Activated B cell treated with CpG ODN at 0.5 μM for 24 hours (primary cell): ENCODE measurements at regions not wholly inside any gene's neighbourhood (a gene's known extent, or its start where the extent isn't known, plus 50 kb on each side); places are given as distances from the start of the nearest gene placed in this dataset.

Experiments
- ATAC-seq: fragments of 200-7000 bp; cut with Tn5 transposase; one replicate; pipeline ENCODE4 v1.10.0; 2021; ENCODE audit warnings: low read depth, mild to moderate bottlenecking, moderate library complexity
- CTCF ChIA-PET: fragments of 350-600 bp; sonication (Branson Sonifier 250); formaldehyde crosslinking; loops from one replicate; lab custom pipeline; 2021; ENCODE audit warnings: antibody characterized with exemption; lab: Charles Lee
- POLR2A ChIA-PET: fragments of 350-600 bp; sonication (Branson Sonifier 250); formaldehyde crosslinking; loops from one replicate; lab custom pipeline; 2021; ENCODE audit warnings: antibody characterized with exemption; lab: Charles Lee
- DNase-seq: peaks from one replicate; pipeline ENCODE4 v3.0.0; 2022
- H3K27ac Mint-ChIP-seq: one replicate; pipeline ENCODE4 v1.8.0; 2020; ENCODE audit warnings: mixed read lengths
- H3K27me3 Mint-ChIP-seq: one replicate; pipeline ENCODE4 v1.8.0; 2021; ENCODE audit warnings: mixed read lengths
- H3K36me3 Mint-ChIP-seq: one replicate; pipeline ENCODE4 v1.8.0; 2021; ENCODE audit warnings: low read depth, mixed read lengths
- H3K4me1 Mint-ChIP-seq: one replicate; pipeline ENCODE4 v1.8.0; 2021; ENCODE audit warnings: mixed read lengths
- H3K4me3 Mint-ChIP-seq: one replicate; pipeline ENCODE4 v1.8.0; 2020; ENCODE audit warnings: mild to moderate bottlenecking, mixed read lengths
- H3K9me3 Mint-ChIP-seq: one replicate; pipeline ENCODE4 v1.8.0; 2020; ENCODE audit warnings: mixed read lengths
- intact Hi-C: fragments of 100-400 bp; cut with micrococcal nuclease; formaldehyde crosslinking; loops from one replicate; pipeline ENCODE4 v1.15.1; 2024
- TF ChIP-seq, protein P1 (sequence below): fragments of 200-600 bp; IDR thresholded peaks from one replicate; pipeline ENCODE4 v1.8.0; 2022; ENCODE audit warnings: antibody characterized with exemption, mild to moderate bottlenecking

DNA sequence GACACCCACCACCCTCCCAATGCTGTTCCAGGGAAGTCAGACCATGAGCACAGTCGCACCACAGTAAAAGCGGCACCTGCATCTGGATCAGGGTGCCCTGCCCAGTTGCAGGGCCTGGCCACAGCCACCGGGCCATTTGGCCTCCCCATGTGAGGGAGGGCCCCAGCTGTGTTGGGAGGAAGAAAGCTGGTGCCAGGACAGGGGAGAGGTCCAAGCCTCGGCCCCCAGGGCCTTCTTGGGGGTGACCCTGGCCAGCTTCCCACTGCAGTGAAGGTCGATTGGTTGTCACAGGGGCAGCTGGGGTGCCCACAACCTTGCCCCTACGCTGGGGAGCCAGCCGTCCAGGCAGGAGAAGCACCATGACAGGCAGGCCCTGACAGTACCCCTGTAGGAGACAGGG, 183.2 kb upstream of the RAB6C start:
- intact Hi-C loops: no loop called here
- CTCF ChIA-PET: no interaction called here

DNA sequence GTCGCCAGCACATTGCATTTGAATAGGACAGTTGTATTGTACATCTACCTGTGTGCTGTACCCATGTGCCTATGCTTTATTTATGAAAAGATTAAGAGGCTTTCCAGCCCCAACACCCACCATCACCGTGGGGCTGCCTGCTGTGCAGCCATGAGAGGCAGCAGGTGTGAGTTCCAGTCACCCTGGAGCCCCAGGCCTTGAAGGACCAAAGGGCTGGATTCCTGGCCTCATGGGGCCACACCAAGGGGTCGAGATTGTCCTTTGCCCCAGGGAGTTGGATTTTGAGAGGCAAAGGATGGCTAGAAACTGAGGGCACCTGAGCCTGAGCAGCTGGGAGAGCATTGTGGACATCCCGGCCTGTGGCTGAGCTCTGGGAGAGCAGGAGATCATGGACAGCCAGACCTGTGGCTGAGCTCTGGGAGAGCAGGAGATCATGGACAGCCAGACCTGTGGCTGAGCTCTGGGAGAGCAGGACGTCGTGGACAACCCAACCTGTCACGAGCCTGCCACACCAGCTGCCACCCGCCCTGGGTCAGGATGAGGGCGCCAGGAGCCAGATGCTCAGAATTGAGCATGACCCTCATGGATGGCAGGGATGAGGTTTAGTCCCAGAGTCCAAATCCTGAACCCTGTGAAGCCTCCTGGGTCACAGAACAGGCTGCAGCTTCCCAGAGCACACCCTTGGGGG, 182.5 kb upstream of the RAB6C start:
- H3K4me3 Mint-ChIP-seq: no peak overlapping the region
- H3K36me3 Mint-ChIP-seq: no peaks in the 10 kb centered on the region
- H3K4me1 Mint-ChIP-seq: no peaks in the 10 kb centered on the region
- H3K9me3 Mint-ChIP-seq: no peaks in the 10 kb centered on the region
- TF ChIP-seq, protein P1, sequence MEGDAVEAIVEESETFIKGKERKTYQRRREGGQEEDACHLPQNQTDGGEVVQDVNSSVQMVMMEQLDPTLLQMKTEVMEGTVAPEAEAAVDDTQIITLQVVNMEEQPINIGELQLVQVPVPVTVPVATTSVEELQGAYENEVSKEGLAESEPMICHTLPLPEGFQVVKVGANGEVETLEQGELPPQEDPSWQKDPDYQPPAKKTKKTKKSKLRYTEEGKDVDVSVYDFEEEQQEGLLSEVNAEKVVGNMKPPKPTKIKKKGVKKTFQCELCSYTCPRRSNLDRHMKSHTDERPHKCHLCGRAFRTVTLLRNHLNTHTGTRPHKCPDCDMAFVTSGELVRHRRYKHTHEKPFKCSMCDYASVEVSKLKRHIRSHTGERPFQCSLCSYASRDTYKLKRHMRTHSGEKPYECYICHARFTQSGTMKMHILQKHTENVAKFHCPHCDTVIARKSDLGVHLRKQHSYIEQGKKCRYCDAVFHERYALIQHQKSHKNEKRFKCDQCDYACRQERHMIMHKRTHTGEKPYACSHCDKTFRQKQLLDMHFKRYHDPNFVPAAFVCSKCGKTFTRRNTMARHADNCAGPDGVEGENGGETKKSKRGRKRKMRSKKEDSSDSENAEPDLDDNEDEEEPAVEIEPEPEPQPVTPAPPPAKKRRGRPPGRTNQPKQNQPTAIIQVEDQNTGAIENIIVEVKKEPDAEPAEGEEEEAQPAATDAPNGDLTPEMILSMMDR: no peak
- H3K27ac Mint-ChIP-seq: no peak overlapping the region
- H3K27me3 Mint-ChIP-seq: peaks cover 3% of the 10 kb centered on the region
- intact Hi-C loops: no loop called here
- ChIA-PET POLR2A (no interaction called here), CTCF (no interaction called here)
- no peak for ATAC-seq
- DNase-seq: no peak

More for the DNA sequence above, 183.2 kb upstream of the RAB6C start:
- DNase-seq (no peak), ATAC-seq (no peak)
- Mint-ChIP-seq H3K27ac (no peak overlapping the region), H3K4me1 (no peaks in the 10 kb centered on the region), H3K36me3 (no peaks in the 10 kb centered on the region), H3K27me3 (peaks cover 7% of the 10 kb centered on the region), H3K4me3 (no peak overlapping the region), H3K9me3 (no peaks in the 10 kb centered on the region)
- TF ChIP-seq, protein P1: no peak
- POLR2A ChIA-PET: no interaction called here

DNA sequence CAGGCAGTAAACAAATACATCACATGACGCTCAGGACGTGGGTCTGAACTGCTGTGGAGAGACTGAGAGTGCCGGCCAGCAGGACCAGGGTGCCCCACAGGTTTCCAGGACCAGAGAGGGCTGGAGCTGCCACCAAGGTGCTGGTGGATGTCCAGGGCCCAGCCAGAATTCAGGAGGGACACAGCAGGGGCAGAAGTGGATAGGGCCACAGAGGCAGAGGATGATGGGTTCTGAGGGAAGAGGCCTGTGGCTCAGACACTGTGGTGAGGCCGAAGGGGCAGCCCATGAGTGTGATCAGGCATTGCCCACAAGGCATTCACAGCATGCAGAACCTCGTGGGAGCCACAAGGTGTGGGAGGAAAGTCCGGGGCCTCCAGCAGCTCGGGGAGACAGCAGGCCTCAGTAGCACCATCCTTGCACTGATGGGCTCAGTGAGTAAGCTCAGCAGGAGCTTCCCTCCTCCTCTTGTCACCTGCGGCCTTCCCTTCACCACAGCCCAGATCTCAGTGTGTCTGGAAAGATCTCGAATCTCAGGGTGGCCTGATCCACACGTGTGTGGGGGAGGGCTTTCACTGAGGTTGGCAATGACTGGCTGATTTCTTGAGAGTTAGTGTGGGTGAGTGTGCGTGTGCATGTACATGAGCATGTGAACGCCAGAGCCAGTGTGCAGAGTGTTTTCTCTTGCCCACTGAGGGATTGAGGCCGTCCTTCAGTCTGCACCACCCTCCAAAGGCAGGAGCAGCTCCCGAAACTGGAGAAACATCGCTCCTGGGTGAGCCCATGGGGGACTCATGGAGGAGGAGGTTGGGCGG, 181.8 kb upstream of the RAB6C start:
- H3K4me1 Mint-ChIP-seq: no peaks in the 10 kb centered on the region
- ATAC-seq (no peak), DNase-seq (no peak)
- intact Hi-C loops: no loop called here
- POLR2A ChIA-PET: no interaction called here
- H3K4me3 Mint-ChIP-seq: no peak overlapping the region
- no peaks in the 10 kb centered on the region for H3K9me3 Mint-ChIP-seq
- TF ChIP-seq, protein P1: no peak
- CTCF ChIA-PET: no interaction called here
- H3K27ac Mint-ChIP-seq: no peak overlapping the region
- H3K36me3 Mint-ChIP-seq: no peaks in the 10 kb centered on the region
- H3K27me3 Mint-ChIP-seq: peaks cover 3% of the 10 kb centered on the region

DNA sequence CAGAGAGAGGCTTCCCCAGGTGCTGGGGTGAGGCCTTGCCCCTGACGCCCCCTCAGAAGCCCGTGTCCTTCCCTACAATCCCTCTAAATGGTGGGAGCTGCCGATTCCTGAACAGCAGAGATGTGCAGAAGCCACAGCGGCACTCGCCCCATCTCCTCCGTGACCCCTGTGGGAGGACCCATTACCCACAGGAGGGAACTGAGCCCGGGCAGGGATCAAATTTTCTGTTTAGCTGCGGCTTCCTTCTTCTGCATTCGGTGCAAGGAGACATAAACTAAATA, 181.2 kb upstream of the RAB6C start:
- POLR2A ChIA-PET: no interaction called here

DNA sequence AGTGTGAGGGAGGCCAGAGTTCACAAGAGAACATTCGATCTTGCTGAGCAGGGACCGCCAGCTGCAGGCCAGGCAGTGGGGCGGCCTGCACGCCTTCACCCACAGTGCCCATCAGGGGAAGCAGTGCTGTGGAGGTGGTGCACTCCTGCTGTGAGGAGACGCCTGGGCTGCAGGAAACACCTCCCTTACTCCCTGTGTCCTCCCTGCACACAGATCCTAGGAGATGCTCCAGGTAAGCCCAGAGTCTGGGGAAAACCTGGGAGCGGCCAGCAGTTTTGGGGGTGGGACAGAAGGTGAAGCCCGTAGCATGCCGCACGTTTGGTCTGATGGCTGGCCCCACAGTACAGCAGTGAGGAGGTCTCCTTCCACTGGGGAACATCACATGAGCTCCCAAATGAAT, 180.8 kb upstream of the RAB6C start:
- Mint-ChIP-seq H3K36me3 (no peaks in the 10 kb centered on the region), H3K4me3 (no peak overlapping the region), H3K9me3 (no peaks in the 10 kb centered on the region), H3K4me1 (no peaks in the 10 kb centered on the region), H3K27ac (no peak overlapping the region), H3K27me3 (no peaks in the 10 kb centered on the region)
- CTCF ChIA-PET: no interaction called here
- ATAC-seq (no peak), DNase-seq (no peak)
- POLR2A ChIA-PET: no interaction called here
- intact Hi-C loops: no loop called here
- TF ChIP-seq, protein P1: no peak

More for the DNA sequence above, 181.2 kb upstream of the RAB6C start:
- H3K4me1 Mint-ChIP-seq: no peaks in the 10 kb centered on the region
- H3K27ac Mint-ChIP-seq: no peak overlapping the region
- H3K9me3 Mint-ChIP-seq: no peaks in the 10 kb centered on the region
- no peak overlapping the region for H3K4me3 Mint-ChIP-seq
- TF ChIP-seq, protein P1: no peak
- no peak for DNase-seq
- no peaks in the 10 kb centered on the region for H3K36me3 Mint-ChIP-seq
- intact Hi-C loops: no loop called here
- ATAC-seq: no peak
- H3K27me3 Mint-ChIP-seq: peaks cover 3% of the 10 kb centered on the region
- CTCF ChIA-PET: no interaction called here
